SK-N-SH treated with all-trans-retinoic acid at 6 μM for 48 hours (cell line): ENCODE measurements at regions not wholly inside any gene's neighbourhood (a gene's known extent, or its start where the extent isn't known, plus 50 kb on each side); places are given as distances from the start of the nearest gene placed in this dataset.

Experiments
- ATAC-seq: fragments of 200-7000 bp; cut with Tn5 transposase; 3 replicates; pipeline ENCODE4 v1.9.1; 2020; ENCODE audit warnings: mild to moderate bottlenecking, moderate library complexity
- BACH2 ChIP-seq: fragments of 250-450 bp; sonication (Bioruptor Pico); IDR thresholded peaks from 2 replicates; pipeline ENCODE4 v1.9.0; 2021; ENCODE audit warnings: mild to moderate bottlenecking, borderline replicate concordance
- CREB5 ChIP-seq: fragments of 250-450 bp; sonication (Bioruptor Pico); IDR thresholded peaks from 2 replicates; pipeline ENCODE4 v1.5.1; 2020; ENCODE audit warnings: low read depth, mild to moderate bottlenecking, moderate library complexity
- CSDC2 ChIP-seq: fragments of 250-450 bp; sonication (Bioruptor Pico); IDR thresholded peaks from 2 replicates; pipeline ENCODE4 v1.5.0; 2020; ENCODE audit warnings: mild to moderate bottlenecking, moderate library complexity
- CSRNP3 ChIP-seq: fragments of 250-450 bp; sonication (Bioruptor Pico); IDR thresholded peaks from 2 replicates; pipeline ENCODE4 v1.5.1; 2021; ENCODE audit warnings: mild to moderate bottlenecking, moderate library complexity
- ESRRG ChIP-seq: fragments of 250-450 bp; sonication (Bioruptor Pico); IDR thresholded peaks from 2 replicates; pipeline ENCODE4 v1.6.1; 2021; ENCODE audit warnings: mild to moderate bottlenecking
- PATZ1 ChIP-seq: fragments of 250-450 bp; sonication (Bioruptor Pico); IDR thresholded peaks from 2 replicates; pipeline ENCODE4 v1.8.0; 2020; ENCODE audit warnings: mild to moderate bottlenecking, moderate library complexity, borderline replicate concordance
- POU6F1 ChIP-seq: fragments of 250-450 bp; sonication (Bioruptor Pico); IDR thresholded peaks from 2 replicates; pipeline ENCODE4 v1.8.0; 2021; ENCODE audit warnings: low read depth, mild to moderate bottlenecking, moderate library complexity, borderline replicate concordance
- PPARA ChIP-seq: fragments of 250-450 bp; sonication (Bioruptor Pico); IDR thresholded peaks from 2 replicates; pipeline ENCODE4 v1.5.0; 2020; ENCODE audit warnings: mild to moderate bottlenecking, borderline replicate concordance
- RARB ChIP-seq: fragments of 250-450 bp; sonication (Bioruptor Pico); IDR thresholded peaks from 2 replicates; pipeline ENCODE4 v1.8.0; 2021; ENCODE audit warnings: mild to moderate bottlenecking, moderate library complexity
- SNAI2 ChIP-seq: fragments of 250-450 bp; sonication (Bioruptor Pico); IDR thresholded peaks from 2 replicates; pipeline ENCODE4 v1.5.0; 2020; ENCODE audit warnings: mild to moderate bottlenecking, moderate library complexity
- TCF4 ChIP-seq: fragments of 250-450 bp; sonication (Bioruptor Pico); IDR thresholded peaks from 2 replicates; pipeline ENCODE4 v1.8.0; 2021; ENCODE audit warnings: mild to moderate bottlenecking, moderate library complexity, borderline replicate concordance
- TOX ChIP-seq: fragments of 250-450 bp; sonication (Bioruptor Pico); IDR thresholded peaks from 2 replicates; pipeline ENCODE4 v1.8.0; 2021; ENCODE audit warnings: mild to moderate bottlenecking, moderate library complexity, borderline replicate concordance
- TSHZ2 ChIP-seq: fragments of 250-450 bp; sonication (Bioruptor Pico); IDR thresholded peaks from 2 replicates; pipeline ENCODE4 v1.5.0; 2020; ENCODE audit warnings: mild to moderate bottlenecking, moderate library complexity
- ZC3H10 ChIP-seq: fragments of 250-450 bp; sonication (Bioruptor Pico); IDR thresholded peaks from 2 replicates; pipeline ENCODE4 v1.5.1; 2021; ENCODE audit warnings: mild to moderate bottlenecking, moderate library complexity
- ZFP3 ChIP-seq: fragments of 250-450 bp; sonication (Bioruptor Pico); IDR thresholded peaks from 2 replicates; pipeline ENCODE4 v1.5.0; 2020; ENCODE audit warnings: mild to moderate bottlenecking, moderate library complexity
- ZFP30 ChIP-seq: fragments of 450-650 bp; formaldehyde crosslinking; IDR thresholded peaks from 2 replicates; pipeline ENCODE4 v1.5.0; 2022; ENCODE audit warnings: mild to moderate bottlenecking, moderate library complexity
- ZNF565 ChIP-seq: fragments of 450-650 bp; formaldehyde crosslinking; conservative IDR thresholded peaks from 2 replicates; pipeline ENCODE4 v1.5.0; 2020; ENCODE audit warnings: low read depth, mild to moderate bottlenecking, moderate library complexity
- ZNF70 ChIP-seq: fragments of 450-650 bp; formaldehyde crosslinking; IDR thresholded peaks from 2 replicates; pipeline ENCODE4 v1.5.0; 2020; ENCODE audit warnings: mild to moderate bottlenecking, moderate library complexity
- ZNF8 ChIP-seq: fragments of 450-650 bp; formaldehyde crosslinking; IDR thresholded peaks from 2 replicates; pipeline ENCODE4 v1.5.0; 2020; ENCODE audit warnings: mild to moderate bottlenecking, moderate library complexity

- TF ChIP-seq CREB5 (CRISPR knock-in tag) = no peak
- no peak for TF ChIP-seq ZNF8 (CRISPR knock-in tag)
- TF ChIP-seq PATZ1 (CRISPR knock-in tag) = no peak
- no peak for TF ChIP-seq TOX (CRISPR knock-in tag)
- TF ChIP-seq TCF4 = no peak
- no peak for TF ChIP-seq ZNF70 (CRISPR knock-in tag)
Measured at GRCh38 chr2:215729985-215730620, 283.2 kb downstream of the MREG start (continued).

- TF ChIP-seq CSRNP3 (CRISPR knock-in tag) (no peak), RARB (no peak), ZFP30 (no peak), TOX (CRISPR knock-in tag) (no peak), PATZ1 (CRISPR knock-in tag) (no peak), CREB5 (CRISPR knock-in tag) (no peak), ZC3H10 (no peak), ESRRG (CRISPR knock-in tag) (no peak), BACH2 (no peak), ZFP3 (CRISPR knock-in tag) (no peak), PPARA (CRISPR knock-in tag) (no peak), ZNF565 (CRISPR knock-in tag) (no peak), ZNF70 (CRISPR knock-in tag) (no peak), TCF4 (no peak), SNAI2 (no peak), POU6F1 (CRISPR knock-in tag) (no peak), CSDC2 (CRISPR knock-in tag) (no peak), TSHZ2 (CRISPR knock-in tag) (no peak)
- ATAC-seq = no peak; the same call in 1 of the 3 replicates
Measured at GRCh38 chr2:215728504-215729065, 284.8 kb downstream of the MREG start.
